OCI-LY1 (cell line): ENCODE measurements at regions not wholly inside any gene's neighbourhood (a gene's known extent, or its start where the extent isn't known, plus 50 kb on each side); places are given as distances from the start of the nearest gene placed in this dataset.

Experiments
- CTCF ChIP-seq: fragments of 200-600 bp; sonication (generic), shearing (Covaris generic); IDR thresholded peaks from 2 replicates; pipeline ENCODE4 v1.5.1; 2017; ENCODE audit warnings: mild to moderate bottlenecking, antibody characterized with exemption, low read length, moderate library complexity, mixed read lengths
- EZH2 ChIP-seq: fragments of 200-600 bp; sonication (generic), shearing (Covaris generic); IDR thresholded peaks from 2 replicates; pipeline ENCODE4 v1.8.0; 2017; ENCODE audit warnings: borderline replicate concordance, mixed run types, mild to moderate bottlenecking, antibody characterized with exemption, low read length, moderate library complexity, mixed read lengths

DNA sequence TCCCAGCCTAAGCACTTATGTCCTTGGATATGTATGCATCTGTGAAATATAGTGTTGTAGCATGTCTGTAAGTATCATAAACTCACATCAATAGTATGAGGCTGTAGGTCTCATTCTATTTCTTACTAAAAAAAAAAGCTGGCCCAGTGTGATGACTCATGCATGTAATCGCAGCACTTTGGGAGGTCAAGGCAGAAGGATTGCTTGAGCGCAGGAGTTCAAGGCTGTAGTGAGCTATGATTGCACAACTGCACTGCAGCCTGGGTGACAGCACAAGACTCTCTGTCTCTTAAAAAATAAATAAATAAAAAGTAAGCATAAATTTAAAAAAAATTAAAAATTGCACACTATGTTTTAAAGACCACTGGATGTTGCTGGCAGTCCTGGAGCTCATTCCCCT is 79.1 kb upstream of the SPATA13 start:
- no peak for TF ChIP-seq CTCF
- no peak for TF ChIP-seq EZH2
